ENCODE measurements at regions not wholly inside any gene's neighbourhood (a gene's known extent, or its start where the extent isn't known, plus 50 kb on each side); places are given as distances from the start of the nearest gene placed in this dataset.

DNA sequence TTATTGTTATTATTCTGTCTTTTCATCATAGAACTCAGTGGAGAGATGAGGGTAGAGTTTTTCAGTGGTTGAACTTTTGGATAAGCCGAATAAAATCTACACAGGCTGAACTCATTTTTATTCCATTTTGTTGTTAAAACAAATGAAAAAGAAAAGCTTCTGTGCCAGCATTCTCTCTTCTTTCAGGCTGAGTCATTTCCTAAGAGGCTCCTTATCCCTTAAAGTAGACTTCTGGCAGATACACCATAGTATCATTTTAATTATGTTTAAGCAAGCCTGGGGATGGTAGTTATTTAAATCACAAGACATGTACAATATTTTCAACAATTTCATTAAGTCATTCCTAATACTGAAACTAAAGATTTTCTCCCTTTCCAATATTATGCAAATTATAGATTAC lies 1364.0 kb upstream of the NRXN1 start:
- Mint-ChIP-seq H3K9me3 (ENCODE audit: unreplicated experiment) (no peaks in the 10 kb centered on the region), H3K4me1 (ENCODE audit: insufficient read depth, unreplicated experiment) (no peaks in the 10 kb centered on the region), H3K27ac (ENCODE audit: low read depth, unreplicated experiment) (no peak overlapping the region), H3K4me3 (ENCODE audit: unreplicated experiment) (no peak overlapping the region), H3K36me3 (ENCODE audit: insufficient read depth, unreplicated experiment) (no peaks in the 10 kb centered on the region), H3K27me3 (ENCODE audit: insufficient read depth, unreplicated experiment) (no peaks in the 10 kb centered on the region)
- DNase-seq (ENCODE audit: unreplicated experiment): peak; percentile 8
- ChIA-PET CTCF (no interaction called here), POLR2A (no interaction called here)
- intact Hi-C loops (cut with micrococcal nuclease): no loop called here
- no TSS peak for BruUV-seq (replicated peaks)
- no peak for TF ChIP-seq CTCF (IDR thresholded peaks at IDR 0.05; ENCODE audit: unreplicated experiment)

GRCh38 chr2:52391621-52392020 lies 1359.7 kb upstream of the NRXN1 start:
- Mint-ChIP-seq H3K4me3 (ENCODE audit: unreplicated experiment) (no peak overlapping the region), H3K36me3 (ENCODE audit: insufficient read depth, unreplicated experiment) (no peaks in the 10 kb centered on the region), H3K9me3 (ENCODE audit: unreplicated experiment) (no peaks in the 10 kb centered on the region), H3K27ac (ENCODE audit: low read depth, unreplicated experiment) (no peak overlapping the region), H3K4me1 (ENCODE audit: insufficient read depth, unreplicated experiment) (no peaks in the 10 kb centered on the region), H3K27me3 (ENCODE audit: insufficient read depth, unreplicated experiment) (no peaks in the 10 kb centered on the region)
- ChIA-PET POLR2A (no interaction called here), CTCF (no interaction called here)
- no peak for DNase-seq (ENCODE audit: unreplicated experiment)
- intact Hi-C loops (cut with micrococcal nuclease): no loop called here
- BruUV-seq (replicated peaks): no TSS peak
- TF ChIP-seq CTCF (IDR thresholded peaks at IDR 0.05; ENCODE audit: unreplicated experiment): no peak

DNA sequence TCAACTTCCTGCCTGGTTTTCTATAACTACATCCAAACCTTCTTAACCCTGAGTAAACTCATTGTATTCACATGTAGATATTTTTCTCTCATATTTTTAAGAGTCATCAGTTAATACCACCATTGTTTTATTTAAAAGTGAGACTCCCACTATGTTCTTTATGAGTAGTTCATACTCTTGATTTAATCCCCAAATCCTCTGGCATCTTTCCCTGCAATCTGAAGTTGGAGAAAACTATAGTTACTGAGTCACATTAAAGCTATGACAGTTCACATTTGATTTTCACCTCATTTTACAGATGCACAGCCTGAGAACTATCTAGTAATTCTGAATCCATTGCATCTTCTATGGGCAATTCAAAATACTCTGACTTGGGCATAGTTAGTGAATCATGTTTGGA lies 1358.7 kb upstream of the NRXN1 start:
- Mint-ChIP-seq H3K27ac (ENCODE audit: low read depth, unreplicated experiment) (no peak overlapping the region), H3K4me1 (ENCODE audit: insufficient read depth, unreplicated experiment) (no peaks in the 10 kb centered on the region), H3K9me3 (ENCODE audit: unreplicated experiment) (no peaks in the 10 kb centered on the region), H3K36me3 (ENCODE audit: insufficient read depth, unreplicated experiment) (no peaks in the 10 kb centered on the region), H3K4me3 (ENCODE audit: unreplicated experiment) (no peak overlapping the region), H3K27me3 (ENCODE audit: insufficient read depth, unreplicated experiment) (no peaks in the 10 kb centered on the region)
- TF ChIP-seq CTCF (IDR thresholded peaks at IDR 0.05; ENCODE audit: unreplicated experiment): no peak
- DNase-seq (ENCODE audit: unreplicated experiment): no peak
- POLR2A ChIA-PET: no interaction called here
- no TSS peak for BruUV-seq (replicated peaks)
- intact Hi-C loops (cut with micrococcal nuclease): no loop called here
- CTCF ChIA-PET: no interaction called here

- H3K4me3 Mint-ChIP-seq (ENCODE audit: unreplicated experiment): no peak overlapping the region
- no peak for TF ChIP-seq CTCF (IDR thresholded peaks at IDR 0.05; ENCODE audit: unreplicated experiment)
- H3K27ac Mint-ChIP-seq (ENCODE audit: low read depth, unreplicated experiment): no peak overlapping the region
- ChIA-PET CTCF (interaction anchor here (0.6 kb wide), 1 partner anchor 118 kb away, joined by 3 read pairs; no protein-coding TSS in a partner anchor), POLR2A (no interaction called here)
- BruUV-seq (replicated peaks): no TSS peak
- no peak for DNase-seq (ENCODE audit: unreplicated experiment)
- intact Hi-C loops (cut with micrococcal nuclease): no loop called here
- no peaks in the 10 kb centered on the region for H3K9me3 Mint-ChIP-seq (ENCODE audit: unreplicated experiment)
- H3K4me1 Mint-ChIP-seq (ENCODE audit: insufficient read depth, unreplicated experiment): no peaks in the 10 kb centered on the region
- H3K27me3 Mint-ChIP-seq (ENCODE audit: insufficient read depth, unreplicated experiment): no peaks in the 10 kb centered on the region
- no peaks in the 10 kb centered on the region for H3K36me3 Mint-ChIP-seq (ENCODE audit: insufficient read depth, unreplicated experiment)
Observed at GRCh38 chr2:52387937-52388590, 1356.1 kb upstream of the NRXN1 start.
